ENCODE measurements at regions not wholly inside any gene's neighbourhood (a gene's known extent, or its start where the extent isn't known, plus 50 kb on each side); places are given as distances from the start of the nearest gene placed in this dataset.

DNA sequence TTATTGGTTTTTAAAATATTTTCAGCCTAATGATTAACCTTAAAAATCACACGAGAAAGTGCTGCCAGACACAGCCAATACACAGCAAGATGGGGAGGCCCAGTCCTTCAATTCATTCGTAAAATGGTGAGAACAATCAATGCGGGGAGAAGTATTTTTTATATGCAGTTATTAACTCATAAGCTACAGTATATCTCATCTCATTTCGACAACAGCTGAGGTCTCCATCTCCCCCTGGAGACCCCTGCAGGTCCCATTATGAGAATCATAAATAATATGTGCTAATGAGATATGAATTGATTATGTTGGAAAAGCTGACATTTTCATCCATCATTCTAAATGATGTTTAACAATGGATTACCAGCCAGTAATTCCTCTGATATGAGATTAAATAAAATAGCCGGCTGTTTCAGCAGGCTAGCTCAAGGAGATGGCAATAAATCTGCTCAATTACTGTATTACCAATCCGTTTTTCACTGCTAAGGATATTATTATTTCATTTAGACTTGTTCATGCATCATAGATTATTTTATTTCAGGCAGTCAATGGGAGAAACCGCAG is 535.8 kb downstream of the GALR1 start:
- H3K4me3 ChIP-seq (ENCODE audit: low read depth in 1 of 2, low read length in 2 of 2) = no peak overlapping the region
- peaks cover 0 to 3% of the 10 kb centered on the region in 2 donors for H3K4me1 ChIP-seq (ENCODE audit: control insufficient read depth in 2 of 2, insufficient read depth in 2 of 2, low read length in 1 of 2)
- H3K27ac ChIP-seq (ENCODE audit: low read depth in 2 of 2, low read length in 1 of 2) = no peak overlapping the region
- 62 to 68% methylated on average over 7 of the region's 7 CpGs for WGBS, 2 donors
- no peaks in the 10 kb centered on the region for H3K36me3 ChIP-seq (ENCODE audit: control insufficient read depth in 2 of 2, insufficient read depth in 2 of 2, low read length in 1 of 2)
- peaks cover 3% of the 10 kb centered on the region in 2 donors for H3K9me3 ChIP-seq (ENCODE audit: control insufficient read depth in 2 of 2, insufficient read depth in 1 of 2, low read depth in 1 of 2, low read length in 1 of 2)
- no peaks in the 10 kb centered on the region for H3K27me3 ChIP-seq (ENCODE audit: control insufficient read depth in 1 of 2, insufficient read depth in 2 of 2, low read length in 2 of 2)

DNA sequence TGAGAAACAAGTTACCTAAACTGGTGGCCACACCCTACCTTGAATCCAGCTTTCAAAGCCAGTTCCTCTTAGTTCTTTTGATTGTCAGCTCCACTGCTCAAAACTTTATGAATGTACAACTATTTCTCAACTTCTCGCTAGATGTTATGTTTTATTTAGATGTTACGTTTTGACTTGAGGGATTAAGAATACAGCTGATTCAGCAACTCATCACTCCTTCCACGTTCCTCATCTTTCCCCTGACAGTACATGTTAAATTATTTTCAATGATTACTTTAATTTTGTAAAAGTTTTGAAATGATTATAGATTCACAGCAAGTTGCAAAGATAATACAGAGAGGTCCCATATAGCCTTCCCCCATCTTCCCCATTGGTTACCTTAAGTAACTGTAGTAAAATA is 553.4 kb downstream of the GALR1 start:
- 53 to 55% methylated on average over 3 of the region's 3 CpGs for WGBS, 2 donors
- H3K27me3 ChIP-seq (ENCODE audit: control insufficient read depth in 1 of 2, insufficient read depth in 2 of 2, low read length in 2 of 2) = no peaks in the 10 kb centered on the region
- H3K27ac ChIP-seq (ENCODE audit: low read depth in 2 of 2, low read length in 1 of 2) = no peak overlapping the region
- H3K4me3 ChIP-seq (ENCODE audit: low read depth in 1 of 2, low read length in 2 of 2) = no peak overlapping the region
- no peaks in the 10 kb centered on the region for H3K36me3 ChIP-seq (ENCODE audit: control insufficient read depth in 2 of 2, insufficient read depth in 2 of 2, low read length in 1 of 2)
- no peaks in the 10 kb centered on the region for H3K4me1 ChIP-seq (ENCODE audit: control insufficient read depth in 2 of 2, insufficient read depth in 2 of 2, low read length in 1 of 2)
- H3K9me3 ChIP-seq (ENCODE audit: control insufficient read depth in 2 of 2, insufficient read depth in 1 of 2, low read depth in 1 of 2, low read length in 1 of 2) = no peaks in the 10 kb centered on the region

DNA sequence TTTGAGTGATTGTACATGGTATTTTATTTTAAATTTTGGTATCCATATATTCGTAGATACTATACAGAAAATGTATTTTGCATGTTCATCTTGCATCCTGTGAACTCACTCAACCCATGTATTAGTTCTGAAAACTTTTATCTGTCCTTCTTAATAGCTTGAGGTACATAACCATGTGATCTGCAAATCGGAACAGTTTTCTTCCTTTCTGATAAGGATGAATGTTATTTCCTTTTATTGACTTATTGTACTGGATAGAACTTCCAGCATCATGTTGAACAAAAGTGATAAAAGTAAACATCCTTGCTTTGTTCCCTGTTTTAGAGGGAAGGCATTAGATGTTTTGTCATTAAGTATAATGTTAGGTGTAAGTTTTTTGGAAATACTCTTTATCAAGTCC is 554.7 kb downstream of the GALR1 start:
- Histone ChIP-seq H3K36me3 (ENCODE audit: control insufficient read depth in 2 of 2, insufficient read depth in 2 of 2, low read length in 1 of 2) (no peaks in the 10 kb centered on the region), H3K4me3 (ENCODE audit: low read depth in 1 of 2, low read length in 2 of 2) (no peak overlapping the region), H3K9me3 (ENCODE audit: control insufficient read depth in 2 of 2, insufficient read depth in 1 of 2, low read depth in 1 of 2, low read length in 1 of 2) (no peaks in the 10 kb centered on the region), H3K4me1 (ENCODE audit: control insufficient read depth in 2 of 2, insufficient read depth in 2 of 2, low read length in 1 of 2) (no peaks in the 10 kb centered on the region), H3K27me3 (ENCODE audit: control insufficient read depth in 1 of 2, insufficient read depth in 2 of 2, low read length in 2 of 2) (no peaks in the 10 kb centered on the region), H3K27ac (ENCODE audit: low read depth in 2 of 2, low read length in 1 of 2) (no peak overlapping the region)
- 40 to 57% methylated on average over 2 of the region's 2 CpGs for WGBS, 2 donors

DNA sequence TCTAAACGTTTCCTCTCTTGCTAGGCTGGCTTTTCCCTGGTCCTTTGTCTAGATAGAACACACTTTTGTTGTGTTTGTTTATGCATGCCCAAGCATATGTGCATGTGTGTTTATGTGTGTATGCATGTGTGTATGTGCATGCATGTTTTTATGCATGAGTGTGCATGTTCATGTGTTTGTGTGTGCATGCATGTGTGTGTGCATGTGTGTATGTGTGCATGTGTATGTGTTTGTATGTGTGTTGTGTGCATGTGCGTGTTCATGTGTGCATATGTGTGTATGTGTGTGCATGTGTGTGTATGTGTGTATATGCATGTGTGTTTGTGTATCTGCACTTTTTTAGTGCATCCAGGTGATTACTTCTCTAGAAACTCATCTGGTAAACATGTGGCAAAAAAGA is 558.0 kb downstream of the GALR1 start:
- H3K36me3 ChIP-seq (ENCODE audit: control insufficient read depth in 2 of 2, insufficient read depth in 2 of 2, low read length in 1 of 2) = no peaks in the 10 kb centered on the region
- WGBS, 2 donors = 74 to 81% methylated on average over 2 of the region's 2 CpGs

GRCh38 chr18:77811503-77811902 is 561.9 kb downstream of the GALR1 start:
- Histone ChIP-seq H3K27ac (ENCODE audit: low read depth in 2 of 2, low read length in 1 of 2) (no peak overlapping the region), H3K4me1 (ENCODE audit: control insufficient read depth in 2 of 2, insufficient read depth in 2 of 2, low read length in 1 of 2) (no peaks in the 10 kb centered on the region), H3K36me3 (ENCODE audit: control insufficient read depth in 2 of 2, insufficient read depth in 2 of 2, low read length in 1 of 2) (no peaks in the 10 kb centered on the region), H3K9me3 (ENCODE audit: control insufficient read depth in 2 of 2, insufficient read depth in 1 of 2, low read depth in 1 of 2, low read length in 1 of 2) (no peaks in the 10 kb centered on the region), H3K27me3 (ENCODE audit: control insufficient read depth in 1 of 2, insufficient read depth in 2 of 2, low read length in 2 of 2) (no peaks in the 10 kb centered on the region), H3K4me3 (ENCODE audit: low read depth in 1 of 2, low read length in 2 of 2) (no peak overlapping the region)
- WGBS, 2 donors = 27 to 30% methylated on average over 5 of the region's 5 CpGs

More for the DNA sequence above, 558.0 kb downstream of the GALR1 start:
- Histone ChIP-seq H3K27ac (ENCODE audit: low read depth in 2 of 2, low read length in 1 of 2) (no peak overlapping the region), H3K9me3 (ENCODE audit: control insufficient read depth in 2 of 2, insufficient read depth in 1 of 2, low read depth in 1 of 2, low read length in 1 of 2) (no peaks in the 10 kb centered on the region), H3K4me3 (ENCODE audit: low read depth in 1 of 2, low read length in 2 of 2) (no peak overlapping the region), H3K4me1 (ENCODE audit: control insufficient read depth in 2 of 2, insufficient read depth in 2 of 2, low read length in 1 of 2) (no peaks in the 10 kb centered on the region), H3K27me3 (ENCODE audit: control insufficient read depth in 1 of 2, insufficient read depth in 2 of 2, low read length in 2 of 2) (no peaks in the 10 kb centered on the region)

GRCh38 chr18:77815666-77816338 is 566.2 kb downstream of the GALR1 start:
- Histone ChIP-seq H3K27ac (ENCODE audit: low read depth in 2 of 2, low read length in 1 of 2) (no peak overlapping the region), H3K9me3 (ENCODE audit: control insufficient read depth in 2 of 2, insufficient read depth in 1 of 2, low read depth in 1 of 2, low read length in 1 of 2) (peaks cover 0 to 4% of the 10 kb centered on the region in 2 donors), H3K4me3 (ENCODE audit: low read depth in 1 of 2, low read length in 2 of 2) (no peak overlapping the region), H3K36me3 (ENCODE audit: control insufficient read depth in 2 of 2, insufficient read depth in 2 of 2, low read length in 1 of 2) (no peaks in the 10 kb centered on the region), H3K27me3 (ENCODE audit: control insufficient read depth in 1 of 2, insufficient read depth in 2 of 2, low read length in 2 of 2) (no peaks in the 10 kb centered on the region), H3K4me1 (ENCODE audit: control insufficient read depth in 2 of 2, insufficient read depth in 2 of 2, low read length in 1 of 2) (no peaks in the 10 kb centered on the region)
- WGBS, 2 donors = 59 to 70% methylated on average over 3 of the region's 3 CpGs

DNA sequence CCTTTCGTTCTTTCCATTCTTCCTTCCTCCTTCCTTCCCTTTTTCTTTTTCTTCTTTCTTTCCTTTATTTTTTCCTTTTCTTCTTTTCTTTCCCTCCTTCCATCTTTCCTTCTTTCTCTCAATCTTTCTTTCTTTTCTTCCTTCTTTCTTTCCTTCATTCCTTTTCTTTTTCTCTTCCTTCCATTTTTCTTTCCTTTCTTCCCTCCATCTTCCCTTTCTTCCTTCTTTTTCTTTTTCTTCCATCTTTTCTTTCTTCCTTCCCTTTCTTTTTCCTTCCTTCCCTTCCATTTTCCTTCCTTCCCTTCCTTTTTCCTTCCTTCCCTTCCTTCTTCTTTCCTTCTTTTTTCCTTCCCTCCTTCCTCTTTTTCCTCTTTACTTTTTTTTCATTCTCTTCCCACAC is 568.7 kb downstream of the GALR1 start:
- 83 to 93% methylated on average over 1 of the region's 1 CpG for WGBS, 2 donors
- no peak overlapping the region for H3K27ac ChIP-seq (ENCODE audit: low read depth in 2 of 2, low read length in 1 of 2)
- no peaks in the 10 kb centered on the region for H3K4me1 ChIP-seq (ENCODE audit: control insufficient read depth in 2 of 2, insufficient read depth in 2 of 2, low read length in 1 of 2)
- H3K4me3 ChIP-seq (ENCODE audit: low read depth in 1 of 2, low read length in 2 of 2) = no peak overlapping the region
- H3K36me3 ChIP-seq (ENCODE audit: control insufficient read depth in 2 of 2, insufficient read depth in 2 of 2, low read length in 1 of 2) = no peaks in the 10 kb centered on the region
- H3K27me3 ChIP-seq (ENCODE audit: control insufficient read depth in 1 of 2, insufficient read depth in 2 of 2, low read length in 2 of 2) = no peaks in the 10 kb centered on the region
- peaks cover 0 to 7% of the 10 kb centered on the region in 2 donors for H3K9me3 ChIP-seq (ENCODE audit: control insufficient read depth in 2 of 2, insufficient read depth in 1 of 2, low read depth in 1 of 2, low read length in 1 of 2)

- Histone ChIP-seq H3K4me1 (ENCODE audit: control insufficient read depth in 2 of 2, insufficient read depth in 2 of 2, low read length in 1 of 2) (no peaks in the 10 kb centered on the region), H3K4me3 (ENCODE audit: low read depth in 1 of 2, low read length in 2 of 2) (no peak overlapping the region), H3K36me3 (ENCODE audit: control insufficient read depth in 2 of 2, insufficient read depth in 2 of 2, low read length in 1 of 2) (no peaks in the 10 kb centered on the region), H3K9me3 (ENCODE audit: control insufficient read depth in 2 of 2, insufficient read depth in 1 of 2, low read depth in 1 of 2, low read length in 1 of 2) (peaks cover 0 to 7% of the 10 kb centered on the region in 2 donors), H3K27ac (ENCODE audit: low read depth in 2 of 2, low read length in 1 of 2) (no peak overlapping the region), H3K27me3 (ENCODE audit: control insufficient read depth in 1 of 2, insufficient read depth in 2 of 2, low read length in 2 of 2) (no peaks in the 10 kb centered on the region)
- WGBS, 2 donors = 87 to 90% methylated on average over 14 of the region's 14 CpGs
These were observed 570.8 kb downstream of the GALR1 start for GRCh38 chr18:77820472-77820871.

DNA sequence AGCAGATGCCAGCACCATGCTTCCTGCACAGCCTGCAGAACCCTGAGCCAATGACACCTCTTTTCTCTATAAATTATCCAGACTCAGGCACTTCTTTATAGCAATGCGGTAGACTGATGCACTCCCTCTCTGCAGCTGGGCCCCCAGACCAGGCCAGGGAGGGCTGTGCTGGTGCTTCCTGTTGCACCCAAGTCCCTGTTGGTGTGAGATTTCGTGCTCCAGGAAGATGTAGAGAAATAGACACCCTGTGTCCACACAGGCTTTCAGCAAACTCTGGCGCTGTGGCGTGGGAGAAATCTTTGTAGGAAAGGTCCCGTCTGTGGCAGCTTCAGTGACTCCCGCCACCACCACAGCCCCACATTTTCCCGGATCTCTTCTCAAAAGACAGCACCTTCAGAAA is 572.2 kb downstream of the GALR1 start:
- Histone ChIP-seq H3K27ac (ENCODE audit: low read depth in 2 of 2, low read length in 1 of 2) (no peak overlapping the region), H3K36me3 (ENCODE audit: control insufficient read depth in 2 of 2, insufficient read depth in 2 of 2, low read length in 1 of 2) (no peaks in the 10 kb centered on the region), H3K4me1 (ENCODE audit: control insufficient read depth in 2 of 2, insufficient read depth in 2 of 2, low read length in 1 of 2) (no peaks in the 10 kb centered on the region), H3K9me3 (ENCODE audit: control insufficient read depth in 2 of 2, insufficient read depth in 1 of 2, low read depth in 1 of 2, low read length in 1 of 2) (peaks cover 0 to 7% of the 10 kb centered on the region in 2 donors), H3K4me3 (ENCODE audit: low read depth in 1 of 2, low read length in 2 of 2) (no peak overlapping the region), H3K27me3 (ENCODE audit: control insufficient read depth in 1 of 2, insufficient read depth in 2 of 2, low read length in 2 of 2) (no peaks in the 10 kb centered on the region)
- 90 to 92% methylated on average over 7 of the region's 7 CpGs for WGBS, 2 donors

- H3K9me3 ChIP-seq (ENCODE audit: control insufficient read depth in 2 of 2, insufficient read depth in 1 of 2, low read depth in 1 of 2, low read length in 1 of 2) = peaks cover 0 to 7% of the 10 kb centered on the region in 2 donors
- H3K27ac ChIP-seq (ENCODE audit: low read depth in 2 of 2, low read length in 1 of 2) = no peak overlapping the region
- WGBS, 2 donors = 54 to 56% methylated on average over 12 of the region's 12 CpGs
- no peaks in the 10 kb centered on the region for H3K36me3 ChIP-seq (ENCODE audit: control insufficient read depth in 2 of 2, insufficient read depth in 2 of 2, low read length in 1 of 2)
- H3K27me3 ChIP-seq (ENCODE audit: control insufficient read depth in 1 of 2, insufficient read depth in 2 of 2, low read length in 2 of 2) = no peaks in the 10 kb centered on the region
- no peak overlapping the region for H3K4me3 ChIP-seq (ENCODE audit: low read depth in 1 of 2, low read length in 2 of 2)
- H3K4me1 ChIP-seq (ENCODE audit: control insufficient read depth in 2 of 2, insufficient read depth in 2 of 2, low read length in 1 of 2) = no peaks in the 10 kb centered on the region
These were observed 573.0 kb downstream of the GALR1 start for GRCh38 chr18:77822632-77823031.
